Fibroblast of pulmonary artery (primary cell): ENCODE measurements at regions not wholly inside any gene's neighbourhood (a gene's known extent, or its start where the extent isn't known, plus 50 kb on each side); places are given as distances from the start of the nearest gene placed in this dataset.

ENCODE experiments used
- DNase-seq: peaks from one replicate; pipeline ENCODE4 v3.0.0-alpha.2; 2010; ENCODE audit warnings: low read depth
- H3K4me3 ChIP-seq: replicated peaks from 2 replicates; pipeline ENCODE4 v1.5.1; 2011; ENCODE audit warnings: low read depth, mild to moderate bottlenecking, control low read depth, low read length, moderate library complexity
- TF ChIP-seq, protein P1 (sequence below): IDR thresholded peaks from 2 replicates; pipeline ENCODE4 v1.5.1; 2011; ENCODE audit warnings: mild to moderate bottlenecking, control low read depth, low read length, inconsistent platforms; ENCODE audit errors: missing control alignments

DNA sequence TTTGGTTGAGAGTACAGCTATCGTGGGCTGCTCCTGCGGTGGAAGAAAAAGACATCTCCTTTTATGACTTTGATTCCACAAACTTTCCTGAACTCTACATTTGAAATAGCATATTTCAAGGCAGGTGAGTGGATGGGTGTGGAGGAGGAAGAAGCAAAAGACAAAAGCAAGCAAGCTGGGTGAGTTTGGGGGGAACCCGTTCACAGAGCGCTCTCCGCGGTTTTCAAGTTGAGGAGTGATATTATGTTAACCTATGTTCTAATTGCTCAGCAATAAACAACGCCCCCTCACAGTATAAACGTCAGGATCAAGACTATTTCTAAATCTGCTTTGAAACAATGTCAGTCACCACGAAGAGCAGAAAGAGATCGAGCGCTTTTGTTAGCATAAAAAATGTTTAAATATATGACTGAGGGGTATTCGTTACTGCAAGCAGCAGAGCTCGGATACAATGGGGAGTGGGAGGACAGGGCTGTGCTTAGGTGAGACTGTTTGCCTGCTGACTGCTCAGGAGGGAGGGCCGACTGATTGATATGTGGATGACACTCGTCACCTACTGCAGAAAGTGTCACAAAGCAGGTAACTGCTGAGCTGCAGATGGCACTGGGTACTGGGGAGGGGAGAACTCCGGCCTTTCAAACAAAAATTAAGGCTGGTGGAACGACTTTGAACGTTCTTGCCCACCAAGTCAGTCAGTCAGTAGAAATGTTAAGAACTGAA is 236.5 kb downstream of the DRD1 start:
- no peak for DNase-seq
- no peak overlapping the region for H3K4me3 ChIP-seq
- TF ChIP-seq, protein P1, sequence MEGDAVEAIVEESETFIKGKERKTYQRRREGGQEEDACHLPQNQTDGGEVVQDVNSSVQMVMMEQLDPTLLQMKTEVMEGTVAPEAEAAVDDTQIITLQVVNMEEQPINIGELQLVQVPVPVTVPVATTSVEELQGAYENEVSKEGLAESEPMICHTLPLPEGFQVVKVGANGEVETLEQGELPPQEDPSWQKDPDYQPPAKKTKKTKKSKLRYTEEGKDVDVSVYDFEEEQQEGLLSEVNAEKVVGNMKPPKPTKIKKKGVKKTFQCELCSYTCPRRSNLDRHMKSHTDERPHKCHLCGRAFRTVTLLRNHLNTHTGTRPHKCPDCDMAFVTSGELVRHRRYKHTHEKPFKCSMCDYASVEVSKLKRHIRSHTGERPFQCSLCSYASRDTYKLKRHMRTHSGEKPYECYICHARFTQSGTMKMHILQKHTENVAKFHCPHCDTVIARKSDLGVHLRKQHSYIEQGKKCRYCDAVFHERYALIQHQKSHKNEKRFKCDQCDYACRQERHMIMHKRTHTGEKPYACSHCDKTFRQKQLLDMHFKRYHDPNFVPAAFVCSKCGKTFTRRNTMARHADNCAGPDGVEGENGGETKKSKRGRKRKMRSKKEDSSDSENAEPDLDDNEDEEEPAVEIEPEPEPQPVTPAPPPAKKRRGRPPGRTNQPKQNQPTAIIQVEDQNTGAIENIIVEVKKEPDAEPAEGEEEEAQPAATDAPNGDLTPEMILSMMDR, result no peak

- DNase-seq, result no peak
- no peak overlapping the region for H3K4me3 ChIP-seq
- TF ChIP-seq, protein P1, result no peak
These were observed 237.3 kb downstream of the DRD1 start for GRCh38 chr5:175206669-175207068.

DNA sequence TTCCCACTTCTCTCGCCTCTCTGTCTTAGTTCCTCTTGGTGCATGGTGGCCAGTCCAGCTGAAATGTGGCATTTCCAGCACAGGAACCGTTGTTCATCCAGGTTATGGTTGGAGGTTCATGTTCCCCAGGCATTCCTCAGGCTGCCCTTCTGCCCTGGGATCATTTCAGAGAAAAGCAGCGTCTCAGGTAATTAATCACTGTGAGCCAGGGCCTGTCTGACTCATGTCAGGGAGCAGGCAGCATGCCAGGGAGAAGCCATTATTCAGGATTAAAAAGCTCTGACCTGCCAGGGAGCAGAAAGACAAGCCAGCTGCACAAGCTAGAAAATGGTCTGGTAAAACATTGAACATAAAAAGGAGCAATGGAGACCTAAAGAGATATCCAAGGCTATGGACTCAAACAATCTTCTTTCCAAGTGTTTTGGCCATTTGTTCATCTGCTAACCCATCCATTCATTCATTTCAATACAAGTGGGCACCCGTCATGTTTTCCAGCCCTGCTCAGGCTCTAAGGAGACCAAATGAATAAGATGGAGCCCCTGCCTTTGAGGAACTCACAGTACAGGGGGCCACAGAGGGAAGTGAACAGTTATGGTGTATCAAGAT is 241.4 kb downstream of the DRD1 start:
- H3K4me3 ChIP-seq, result no peak overlapping the region
- TF ChIP-seq, protein P1, result no peak
- peak; percentile 3 for DNase-seq

DNA sequence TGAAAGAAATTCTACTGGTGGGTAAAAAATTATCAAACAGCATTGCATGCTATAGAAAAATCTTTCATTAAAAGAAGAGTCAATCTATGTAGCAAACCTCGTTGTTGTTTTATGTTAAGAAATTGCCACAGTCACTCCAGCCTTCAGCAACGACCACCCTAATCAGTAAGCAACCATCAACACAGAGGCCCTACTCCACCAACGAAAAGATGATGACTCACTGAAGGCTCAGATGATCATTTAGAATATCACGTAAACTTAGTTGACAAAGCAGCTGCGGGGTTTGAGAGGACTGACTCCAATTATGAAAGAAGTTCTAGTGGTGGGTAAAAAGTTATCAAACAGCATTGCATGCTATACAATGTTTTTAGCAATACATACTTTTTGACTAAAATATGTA is 242.6 kb downstream of the DRD1 start:
- TF ChIP-seq, protein P1, result no peak
- no peak for DNase-seq
- no peak overlapping the region for H3K4me3 ChIP-seq

DNA sequence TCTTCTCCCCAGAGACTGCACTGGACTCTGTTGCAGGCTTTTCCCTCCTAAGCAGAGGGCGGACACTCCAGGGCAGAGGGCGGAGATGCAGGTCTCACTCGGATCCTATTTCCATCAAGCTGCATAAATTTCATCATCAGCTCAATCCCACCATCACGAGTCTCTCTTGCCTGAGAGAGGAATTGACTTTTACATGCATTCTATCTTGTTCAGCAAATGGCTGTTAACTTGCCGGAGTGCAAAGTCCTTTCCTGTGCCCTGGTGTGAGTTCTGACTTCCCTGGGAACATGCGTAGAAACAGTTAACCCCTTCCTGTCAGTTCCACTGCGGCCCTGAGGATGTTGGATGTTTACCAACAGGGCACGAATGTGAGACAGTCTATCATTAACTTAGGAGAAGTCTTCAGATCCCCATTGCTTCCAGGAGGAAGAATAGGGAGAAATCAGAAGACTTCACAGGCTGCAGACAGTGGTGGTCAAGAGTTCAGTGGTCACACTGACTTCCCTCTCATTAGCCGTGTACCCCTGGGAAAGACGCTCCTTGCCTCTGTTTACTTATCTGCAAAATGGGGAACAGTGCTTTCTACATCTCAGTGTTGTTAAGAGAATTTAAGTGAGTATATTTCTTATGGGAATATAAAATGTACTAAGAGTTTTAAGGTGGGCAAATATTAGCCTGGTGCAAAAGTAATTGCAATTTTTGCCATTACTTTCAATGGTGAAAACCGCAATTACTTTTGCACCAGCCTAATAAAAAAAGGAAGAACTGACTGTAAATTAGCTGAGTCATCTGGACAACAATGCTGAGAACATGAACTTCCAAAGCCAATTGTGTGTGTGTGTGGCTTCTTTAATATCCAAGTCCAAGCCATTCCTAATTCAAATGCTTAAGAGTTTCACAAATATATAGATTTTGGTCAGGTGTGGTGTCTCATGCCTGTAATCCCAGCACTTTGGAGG is 248.0 kb downstream of the DRD1 start:
- TF ChIP-seq, protein P1, result no peak
- H3K4me3 ChIP-seq, result no peak overlapping the region
- no peak for DNase-seq

DNA sequence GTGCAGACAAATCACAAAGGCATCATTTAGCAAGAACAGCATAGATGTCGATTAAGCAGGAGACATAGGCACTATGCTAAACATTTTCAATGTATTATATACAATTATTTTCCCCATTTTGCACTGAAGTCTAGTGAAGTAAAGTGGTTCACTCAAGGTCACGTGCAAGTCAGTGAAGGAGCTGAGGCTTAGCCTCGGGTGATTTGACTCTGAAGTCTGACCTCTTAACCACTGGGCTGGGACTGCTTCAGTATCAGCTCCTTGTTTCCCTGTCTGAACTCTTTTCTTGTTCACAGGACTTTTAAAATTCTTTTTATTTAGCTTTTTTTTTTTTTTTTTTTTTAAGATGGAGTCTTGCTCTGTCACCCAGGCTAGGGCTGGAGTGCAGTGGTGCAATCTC is 262.7 kb downstream of the DRD1 start:
- DNase-seq, result no peak
- TF ChIP-seq, protein P1, result no peak
- H3K4me3 ChIP-seq, result no peak overlapping the region
